ENCODE measurements at regions not wholly inside any gene's neighbourhood (a gene's known extent, or its start where the extent isn't known, plus 50 kb on each side); places are given as distances from the start of the nearest gene placed in this dataset.

DNA sequence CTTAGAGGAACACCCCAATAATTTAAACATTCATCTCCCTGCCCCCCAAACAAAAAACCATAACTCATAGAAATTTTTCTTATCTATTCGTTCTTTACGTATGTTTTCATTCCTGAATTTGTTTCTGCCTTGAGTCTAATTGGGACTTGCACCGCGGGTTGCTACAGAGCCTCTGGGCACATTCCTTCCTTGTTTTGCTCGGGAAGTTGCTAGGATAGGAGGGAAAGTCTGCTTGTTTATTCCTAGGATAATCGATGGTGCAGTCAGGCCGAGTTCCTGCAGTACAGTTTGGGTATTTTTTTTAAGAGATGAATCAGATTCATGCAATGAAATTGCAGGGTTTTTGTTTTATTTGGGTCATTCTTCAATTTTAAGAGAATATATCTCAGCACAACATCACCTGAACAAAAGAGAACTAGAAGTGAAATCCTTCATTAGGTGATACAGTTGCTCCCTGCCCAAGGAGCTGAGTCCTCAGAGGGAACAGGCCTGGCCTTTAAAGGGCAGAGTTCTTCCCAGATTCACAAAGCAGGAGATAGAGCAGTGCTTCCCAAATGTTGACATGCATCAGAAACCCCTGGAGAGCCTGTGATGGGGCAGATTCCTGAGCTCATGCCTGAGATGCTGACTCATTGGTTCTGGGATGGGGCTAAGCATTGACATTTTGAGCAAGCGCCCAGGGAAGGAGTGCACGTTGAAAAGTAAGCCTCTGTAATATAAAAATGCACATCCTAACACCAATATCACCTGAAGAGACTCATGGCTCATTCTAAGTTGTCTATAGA lies 114.9 kb upstream of the FAM9B start:
- no peak for DNase-seq

DNA sequence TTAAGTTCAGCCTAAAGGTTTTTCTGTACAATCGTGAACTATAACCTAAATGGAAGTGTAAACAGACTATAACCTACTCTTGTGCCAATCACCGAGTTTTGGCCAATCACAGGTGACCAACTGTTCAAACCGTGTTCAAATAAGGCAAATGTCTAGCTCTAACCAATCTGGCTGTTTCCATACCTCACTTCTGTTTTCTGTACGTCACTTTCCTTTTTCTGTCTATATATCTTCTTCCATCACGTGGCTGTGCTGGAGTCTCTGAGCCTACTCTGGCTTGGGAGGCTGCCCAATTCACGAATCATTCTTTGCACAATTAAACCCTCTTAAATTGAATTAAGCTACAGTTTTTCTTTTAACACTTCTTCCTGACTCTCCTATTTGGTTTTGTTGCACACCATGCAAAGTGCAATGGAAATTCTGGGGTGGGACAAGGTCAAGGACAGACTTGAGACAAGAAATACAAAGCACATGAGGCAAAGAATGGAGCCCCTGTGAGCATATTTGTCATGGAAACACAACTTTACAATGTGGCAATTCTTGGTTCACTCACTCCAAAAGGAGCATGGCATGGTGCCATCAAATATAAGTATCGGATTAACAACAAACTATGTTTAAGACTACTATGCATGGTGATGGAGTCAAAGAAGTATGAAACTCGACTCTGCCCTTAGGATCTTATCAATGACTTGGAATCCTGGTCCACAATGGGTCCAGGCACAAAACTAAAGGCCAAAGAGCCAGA lies 115.7 kb upstream of the FAM9B start:
- DNase-seq = no peak

DNA sequence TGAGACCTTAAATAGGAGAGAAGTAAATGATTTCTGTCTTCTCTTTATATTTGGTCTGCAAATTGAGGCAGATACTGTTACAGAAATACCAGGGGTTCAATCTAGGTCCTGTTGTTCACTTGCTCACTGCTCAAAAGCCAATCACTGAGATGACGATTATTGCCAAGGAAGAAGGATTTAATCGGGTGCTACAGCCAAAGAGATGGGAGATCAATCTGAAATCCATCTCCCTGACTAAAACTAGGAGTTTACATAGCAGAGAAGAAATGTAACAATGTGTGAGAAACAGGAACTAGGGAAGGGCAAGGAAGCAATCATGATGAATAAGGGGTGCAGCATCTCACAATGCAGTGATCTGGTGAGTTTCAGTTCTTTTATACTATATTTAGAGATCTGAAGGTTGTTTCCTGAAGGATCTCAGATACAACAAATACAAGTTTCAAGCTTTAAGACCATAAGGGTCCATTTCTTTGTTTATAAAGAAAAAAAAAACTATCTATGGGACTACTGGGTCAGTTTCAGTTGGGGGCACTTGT lies 117.9 kb upstream of the FAM9B start:
- no peak for DNase-seq

- DNase-seq = peak in 1 of 5 experiments; percentile 43
Measured at GRCh38 chrX:9153300-9153699, 119.4 kb upstream of the FAM9B start.

- no peak for DNase-seq
Measured at GRCh38 chrX:9158611-9159010, 124.7 kb upstream of the FAM9B start.

- peak in 1 of 5 experiments; percentile 64 for DNase-seq
Measured at GRCh38 chrX:9160698-9161329, 126.9 kb upstream of the FAM9B start.

GRCh38 chrX:9162698-9163097 lies 128.8 kb upstream of the FAM9B start:
- no peak for DNase-seq

- DNase-seq = peak in 1 of 5 experiments; percentile 58
Measured at GRCh38 chrX:9163214-9163709, 129.3 kb upstream of the FAM9B start.

DNA sequence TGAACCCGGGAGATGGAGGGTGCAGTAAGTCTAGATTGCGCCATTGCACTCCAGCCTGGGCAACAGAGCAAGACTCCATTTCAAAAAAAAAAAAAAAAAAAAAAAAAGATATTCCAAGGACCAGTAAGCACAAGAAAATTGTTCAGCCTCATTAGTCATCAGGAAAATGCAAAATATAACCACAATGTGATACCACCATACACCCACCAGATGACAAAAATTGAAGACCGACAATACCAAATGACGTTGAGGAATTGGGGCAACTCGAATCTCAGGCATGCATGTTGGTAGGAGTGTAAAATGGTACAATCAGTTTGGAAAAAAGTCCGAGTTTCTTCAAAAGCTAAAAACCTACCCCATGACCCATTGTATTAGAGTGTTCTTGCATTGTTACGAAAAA lies 130.2 kb upstream of the FAM9B start:
- DNase-seq = no peak

- peak in 1 of 5 experiments; percentile 68 for DNase-seq
Measured at GRCh38 chrX:9164533-9165426, 130.9 kb upstream of the FAM9B start.

DNA sequence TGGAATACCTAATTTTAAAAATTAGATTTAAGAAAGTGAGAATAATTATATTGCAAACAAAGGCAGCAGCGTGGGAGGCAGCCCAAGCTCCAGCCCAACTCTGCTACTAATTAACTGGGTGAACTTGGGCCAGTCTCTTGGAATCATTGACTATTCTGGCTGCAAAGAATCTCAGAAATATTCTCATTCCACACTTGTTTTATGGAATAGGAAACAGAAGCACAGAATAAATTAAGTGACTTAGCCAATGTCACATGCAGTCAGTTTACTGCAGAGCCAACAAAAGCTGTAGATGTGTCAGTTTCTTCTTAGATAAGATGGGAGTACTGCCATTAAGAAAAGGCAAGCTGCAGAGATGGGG lies 132.6 kb upstream of the FAM9B start:
- no peak for DNase-seq

- DNase-seq = no peak
Measured at GRCh38 chrX:9171841-9172463, 138.0 kb upstream of the FAM9B start.

DNA sequence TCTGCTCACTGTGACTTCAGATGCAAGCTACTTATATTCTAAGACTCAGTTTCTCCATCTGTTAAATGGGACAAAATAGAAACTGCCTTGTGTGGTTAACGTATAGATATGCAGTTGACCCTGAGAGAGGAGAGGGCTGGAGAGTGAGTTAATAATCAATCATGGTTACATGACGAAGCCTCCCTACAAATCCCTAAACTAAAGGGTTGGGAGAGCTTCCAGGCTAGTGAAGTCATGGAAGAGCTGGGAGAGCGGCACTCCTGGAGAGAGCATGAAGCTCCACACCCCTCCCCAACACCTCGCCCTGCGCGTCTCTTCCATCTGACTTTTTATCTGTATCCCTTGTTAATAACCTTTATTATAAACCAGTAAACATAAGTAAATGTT lies 138.5 kb upstream of the FAM9B start:
- DNase-seq = no peak

- DNase-seq = no peak
Measured at GRCh38 chrX:9180623-9181022, 146.7 kb upstream of the FAM9B start.

DNA sequence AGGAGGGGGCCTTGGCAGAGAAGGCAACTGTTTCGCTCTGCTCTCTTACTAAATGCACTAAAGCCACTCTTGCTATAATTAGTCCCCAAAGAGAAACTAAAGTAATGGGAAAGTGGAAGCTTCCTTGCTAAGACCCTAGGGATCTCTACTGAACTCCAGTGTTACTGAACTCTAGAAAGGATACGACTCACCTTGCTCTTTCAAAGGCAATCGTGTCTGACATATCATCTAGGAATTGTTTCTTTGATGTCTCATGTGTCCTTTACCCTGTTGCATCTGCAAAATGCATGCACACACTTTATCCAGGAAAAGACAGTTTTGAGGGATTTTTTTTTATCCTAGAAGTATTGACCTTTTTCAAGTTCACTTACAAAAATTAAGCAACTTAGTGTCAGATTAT lies 148.1 kb upstream of the FAM9B start:
- DNase-seq = no peak

- no peak for DNase-seq
Measured at GRCh38 chrX:9183481-9183880, 149.6 kb upstream of the FAM9B start.

DNA sequence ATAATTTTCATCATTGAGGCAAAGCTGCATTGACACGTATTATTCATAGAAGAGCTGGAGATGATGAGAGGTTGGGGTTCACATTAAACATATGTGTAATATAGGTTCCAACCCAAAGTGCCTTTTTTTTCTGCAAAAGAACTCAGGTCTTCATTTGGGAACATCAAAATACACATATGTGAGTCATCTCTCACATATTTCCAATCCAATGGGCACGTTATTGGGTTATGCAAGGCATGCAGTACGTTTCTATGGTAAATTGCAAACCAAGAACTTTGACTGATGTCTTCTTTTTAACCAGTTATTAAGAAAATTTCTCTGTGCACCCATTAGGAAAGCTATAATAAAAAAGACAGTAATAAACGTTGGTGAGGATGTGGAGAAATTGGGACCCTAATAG lies 150.3 kb upstream of the FAM9B start:
- no peak for DNase-seq

DNA sequence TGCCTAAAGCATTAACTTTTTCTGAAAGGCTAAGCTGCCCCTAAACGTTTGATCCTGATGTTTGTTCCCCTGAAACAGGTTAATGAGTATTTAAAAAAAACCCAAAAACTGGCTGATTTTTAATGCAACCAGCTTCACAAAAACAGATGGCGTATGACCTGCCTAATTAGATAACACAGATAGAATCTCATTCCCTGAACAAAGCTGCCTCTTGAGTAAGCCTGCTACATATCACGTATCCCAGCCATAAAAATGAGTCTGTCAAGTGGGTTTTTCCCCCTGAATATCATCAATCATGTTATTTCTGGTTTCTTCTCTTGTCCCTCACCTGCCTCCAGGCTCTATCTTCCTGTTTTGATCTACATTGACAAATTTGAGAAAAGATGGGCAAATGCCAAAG lies 154.2 kb upstream of the FAM9B start:
- DNase-seq = no peak

GRCh38 chrX:9189286-9189685 lies 155.4 kb upstream of the FAM9B start:
- no peak for DNase-seq

DNA sequence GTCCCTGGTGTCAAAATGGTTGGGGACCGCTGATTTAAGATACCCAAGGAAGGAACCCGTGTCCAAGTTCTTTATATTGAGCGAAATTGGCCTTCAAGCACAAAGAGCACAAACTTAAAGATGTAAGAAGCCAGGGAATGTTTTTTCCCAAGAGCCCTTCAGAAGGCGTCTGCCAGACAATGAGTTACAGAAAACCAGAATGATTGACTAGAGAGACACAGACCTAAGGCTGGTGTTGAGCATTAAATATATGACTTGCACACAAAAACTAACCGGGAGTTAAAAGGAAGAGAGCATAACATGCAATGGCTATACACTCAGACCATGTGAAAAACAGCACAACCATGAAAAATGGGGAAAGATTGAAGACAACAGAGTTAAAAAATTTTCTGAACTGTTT lies 157.5 kb upstream of the FAM9B start:
- DNase-seq = no peak

- DNase-seq = peak in 1 of 5 experiments; percentile 66
Measured at GRCh38 chrX:9195199-9195880, 161.4 kb upstream of the FAM9B start.
